HG03097 (cell line): ENCODE measurements at regions not wholly inside any gene's neighbourhood (a gene's known extent, or its start where the extent isn't known, plus 50 kb on each side); places are given as distances from the start of the nearest gene placed in this dataset.

Experiments
- ATAC-seq: cut with Tn5 transposase; IDR thresholded peaks from one replicate; pipeline ENCODE4 v1.9.1; 2021; ENCODE audit not compliant: unreplicated experiment, low FRiP score

DNA sequence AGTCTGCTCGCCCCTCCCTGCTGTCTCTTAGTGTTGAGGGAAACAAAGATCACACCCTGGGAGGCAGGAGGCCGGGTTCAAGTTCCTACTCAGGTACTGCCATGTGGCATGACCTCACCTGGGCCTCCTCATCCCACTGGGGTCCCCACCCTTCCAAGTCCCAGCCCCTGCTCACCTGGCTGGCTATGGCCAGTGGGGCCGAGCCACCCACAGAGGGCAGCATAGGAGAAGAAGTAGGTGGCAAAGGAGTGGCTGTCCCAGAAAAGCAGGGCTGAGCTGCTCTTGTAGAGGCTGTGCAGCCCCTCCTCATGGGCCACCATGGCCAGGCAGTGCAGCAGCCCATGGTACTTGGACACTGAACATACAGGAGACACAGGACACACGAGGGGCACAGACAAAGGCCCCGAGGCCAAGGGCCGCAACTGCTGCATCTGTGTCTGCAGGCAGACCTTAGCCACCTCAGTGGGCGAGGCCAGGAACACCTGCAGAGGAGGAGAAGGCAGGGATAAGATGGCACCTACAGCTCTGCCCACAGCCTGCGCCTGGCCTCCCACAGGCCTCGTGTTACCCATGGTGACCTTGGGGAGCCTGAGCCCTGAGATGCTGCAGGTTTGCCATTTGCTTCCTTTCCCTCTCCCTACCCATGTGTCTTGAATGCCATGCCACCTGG is 50.6 kb upstream of the MPEG1 start:
- ATAC-seq: no peak
